ENCODE measurements at regions not wholly inside any gene's neighbourhood (a gene's known extent, or its start where the extent isn't known, plus 50 kb on each side); places are given as distances from the start of the nearest gene placed in this dataset.

DNA sequence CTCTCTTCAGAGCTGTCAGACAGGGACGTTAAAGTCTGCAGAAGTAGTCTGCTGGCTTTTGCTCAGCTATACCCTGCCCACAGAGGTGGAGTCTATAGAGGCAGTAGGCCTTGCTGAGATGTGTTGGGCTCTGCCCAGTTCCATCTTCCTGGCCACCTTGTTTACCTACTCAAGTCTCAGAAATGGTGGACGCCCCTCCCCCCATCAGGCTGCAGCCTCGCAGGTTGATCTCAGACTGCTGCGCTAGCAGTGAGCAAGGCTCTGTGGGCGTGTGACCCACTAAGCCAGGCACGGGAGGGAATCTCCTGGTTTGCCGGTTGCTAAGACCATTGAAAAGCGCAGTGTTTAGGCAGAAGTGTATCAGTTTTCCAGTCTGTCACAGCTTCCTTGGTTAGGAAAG is 305.0 kb downstream of the BCKDHB start:
- TF ChIP-seq, protein P1, sequence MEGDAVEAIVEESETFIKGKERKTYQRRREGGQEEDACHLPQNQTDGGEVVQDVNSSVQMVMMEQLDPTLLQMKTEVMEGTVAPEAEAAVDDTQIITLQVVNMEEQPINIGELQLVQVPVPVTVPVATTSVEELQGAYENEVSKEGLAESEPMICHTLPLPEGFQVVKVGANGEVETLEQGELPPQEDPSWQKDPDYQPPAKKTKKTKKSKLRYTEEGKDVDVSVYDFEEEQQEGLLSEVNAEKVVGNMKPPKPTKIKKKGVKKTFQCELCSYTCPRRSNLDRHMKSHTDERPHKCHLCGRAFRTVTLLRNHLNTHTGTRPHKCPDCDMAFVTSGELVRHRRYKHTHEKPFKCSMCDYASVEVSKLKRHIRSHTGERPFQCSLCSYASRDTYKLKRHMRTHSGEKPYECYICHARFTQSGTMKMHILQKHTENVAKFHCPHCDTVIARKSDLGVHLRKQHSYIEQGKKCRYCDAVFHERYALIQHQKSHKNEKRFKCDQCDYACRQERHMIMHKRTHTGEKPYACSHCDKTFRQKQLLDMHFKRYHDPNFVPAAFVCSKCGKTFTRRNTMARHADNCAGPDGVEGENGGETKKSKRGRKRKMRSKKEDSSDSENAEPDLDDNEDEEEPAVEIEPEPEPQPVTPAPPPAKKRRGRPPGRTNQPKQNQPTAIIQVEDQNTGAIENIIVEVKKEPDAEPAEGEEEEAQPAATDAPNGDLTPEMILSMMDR (IDR thresholded peaks at IDR 0.05): no peak

DNA sequence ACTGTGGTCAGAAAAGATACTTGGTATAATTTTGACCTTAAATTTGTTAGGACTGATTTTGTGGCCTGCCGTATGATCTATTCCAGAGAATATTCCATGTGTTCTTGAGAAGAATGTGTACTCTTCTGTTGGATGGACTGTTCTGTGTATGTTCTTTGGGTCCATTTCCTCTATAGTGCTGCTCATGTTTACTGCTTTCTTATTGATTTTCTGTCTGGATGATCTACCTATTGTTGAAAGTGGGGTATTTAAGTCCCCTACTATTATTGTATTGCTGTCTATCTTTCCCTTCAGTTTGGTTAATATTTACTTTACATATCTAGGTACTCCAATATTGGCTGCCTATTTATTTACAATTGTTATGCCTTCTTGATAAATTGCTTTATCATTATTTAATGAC is 298.4 kb downstream of the BCKDHB start:
- TF ChIP-seq, protein P1 (IDR thresholded peaks at IDR 0.05): no peak

DNA sequence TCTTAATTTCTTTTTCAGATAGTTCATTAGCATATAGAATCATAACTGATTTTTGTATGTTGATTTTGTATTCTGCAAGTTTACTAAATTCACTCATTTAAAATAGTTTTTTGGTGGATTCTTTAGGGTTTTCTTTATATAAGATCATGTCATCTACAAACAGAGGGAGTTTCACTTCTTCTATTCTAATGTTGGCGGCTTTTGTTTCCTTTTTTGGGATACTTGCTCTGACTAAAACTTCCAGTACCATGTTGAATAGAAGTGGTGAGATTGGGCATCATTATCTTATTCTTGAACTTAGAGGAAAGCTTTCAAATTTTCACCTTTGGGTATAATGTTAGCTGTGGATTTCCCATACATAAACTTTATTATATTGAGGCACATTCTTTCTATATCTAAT is 296.9 kb downstream of the BCKDHB start:
- TF ChIP-seq, protein P1 (IDR thresholded peaks at IDR 0.05): no peak

DNA sequence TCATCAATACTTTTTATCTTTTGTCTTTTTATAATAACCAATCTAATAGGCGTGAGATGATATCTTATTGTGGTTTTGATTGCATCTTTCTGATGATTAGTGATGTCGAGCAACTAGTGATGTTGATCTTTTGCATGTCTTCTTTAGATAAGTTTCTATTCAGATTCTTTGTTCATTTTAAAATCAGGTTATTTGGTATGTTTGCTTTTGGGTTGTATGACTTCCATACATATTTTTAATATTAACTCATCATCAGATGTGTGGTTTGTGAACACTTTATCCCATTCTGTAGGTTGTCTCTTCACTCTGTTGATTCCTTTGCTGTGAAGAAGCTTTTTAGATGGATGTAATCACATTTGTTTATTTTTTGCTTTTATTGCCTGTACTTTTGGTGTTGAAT is 295.8 kb downstream of the BCKDHB start:
- TF ChIP-seq, protein P1 (IDR thresholded peaks at IDR 0.05): no peak
